ENCODE measurements at regions not wholly inside any gene's neighbourhood (a gene's known extent, or its start where the extent isn't known, plus 50 kb on each side); places are given as distances from the start of the nearest gene placed in this dataset.
"Not testable (repeated sequence)": the region's sequence is repeated elsewhere in the genome, so short reads cannot be mapped to it uniquely, and the experiment has no call there.

- H3F3A ChIP-seq (replicated peaks; ENCODE audit: insufficient read depth); H3K36me3 ChIP-seq (replicated peaks in 1 of 2; ENCODE audit: control insufficient read depth in 1 of 2, insufficient read depth in 2 of 2, low read length in 1 of 2); H3K4me1 ChIP-seq (ENCODE audit: control insufficient read depth in 1 of 2, insufficient read depth in 2 of 2, low read depth in 1 of 2, low read length in 1 of 2); H4K20me1 ChIP-seq (ENCODE audit: insufficient read depth); POLR2A ChIA-PET; H3K9ac ChIP-seq; H3K27me3 ChIP-seq (ENCODE audit: insufficient read depth); H2AFZ ChIP-seq (ENCODE audit: low read depth); H3K27ac ChIP-seq (ENCODE audit: low read depth in 2 of 2, low read length in 1 of 2); H3K4me3 ChIP-seq (ENCODE audit: low read depth in 2 of 2, low read length in 1 of 2); DNase-seq; H3K9me2 ChIP-seq; H3K79me2 ChIP-seq (ENCODE audit: insufficient read depth); H3K4me2 ChIP-seq: not testable (repeated sequence)
- H3K9me3 ChIP-seq, result peaks cover 21% of the 10 kb centered on the region; the same call in 1 of the 2 replicates
- CTCF ChIA-PET, result interaction anchor here (2.2 kb wide), 1 partner anchor 16 kb away, joined by 5 read pairs; no protein-coding TSS in a partner anchor
Observed at GRCh38 chr1:66430815-66431214, 103.1 kb upstream of the SGIP1 start.

- no peaks in the 10 kb centered on the region for H3K27me3 ChIP-seq (ENCODE audit: insufficient read depth)
- ChIA-PET POLR2A (no interaction called here), CTCF (interaction anchor here (1.8 to 2.2 kb wide), 2 partner anchors 11 to 14 kb away, joined by 4 to 5 read pairs; no protein-coding TSS in a partner anchor)
- WGBS (ENCODE audit: low lambda C conversion rate), result 79% methylated on average over 1 of the region's 2 CpGs
- no peak for TF ChIP-seq USF1 (IDR thresholded peaks at IDR 0.05; ENCODE audit: borderline replicate concordance, low read depth)
- H3F3A ChIP-seq (replicated peaks; ENCODE audit: insufficient read depth), result no peaks in the 10 kb centered on the region
- H3K4me2 ChIP-seq, result no peak overlapping the region
- H3K9me3 ChIP-seq, result peaks cover 21% of the 10 kb centered on the region; the same call in 1 of the 2 replicates
- no peaks in the 10 kb centered on the region for H4K20me1 ChIP-seq (ENCODE audit: insufficient read depth)
- H3K9me2 ChIP-seq, result no peaks in the 10 kb centered on the region
- H3K4me3 ChIP-seq (ENCODE audit: low read depth in 2 of 2, low read length in 1 of 2), result no peak overlapping the region
- H3K27ac ChIP-seq (ENCODE audit: low read depth in 2 of 2, low read length in 1 of 2), result no peak overlapping the region
- no peak overlapping the region for H3K9ac ChIP-seq
- H3K36me3 ChIP-seq (replicated peaks in 1 of 2; ENCODE audit: control insufficient read depth in 1 of 2, insufficient read depth in 2 of 2, low read length in 1 of 2), result no peaks in the 10 kb centered on the region
- no peak for DNase-seq
- no peak overlapping the region for H2AFZ ChIP-seq (ENCODE audit: low read depth)
- H3K4me1 ChIP-seq (ENCODE audit: control insufficient read depth in 1 of 2, insufficient read depth in 2 of 2, low read depth in 1 of 2, low read length in 1 of 2), result no peaks in the 10 kb centered on the region
- H3K79me2 ChIP-seq (ENCODE audit: insufficient read depth), result no peaks in the 10 kb centered on the region
Observed at GRCh38 chr1:66431999-66432398, 102.0 kb upstream of the SGIP1 start.

GRCh38 chr1:66433611-66434010, 100.3 kb upstream of the SGIP1 start:
- H3K36me3 ChIP-seq (replicated peaks in 1 of 2; ENCODE audit: control insufficient read depth in 1 of 2, insufficient read depth in 2 of 2, low read length in 1 of 2), result no peaks in the 10 kb centered on the region
- no peaks in the 10 kb centered on the region for H3K4me1 ChIP-seq (ENCODE audit: control insufficient read depth in 1 of 2, insufficient read depth in 2 of 2, low read depth in 1 of 2, low read length in 1 of 2)
- no peak overlapping the region for H3K27ac ChIP-seq (ENCODE audit: low read depth in 2 of 2, low read length in 1 of 2)
- no peaks in the 10 kb centered on the region for H3F3A ChIP-seq (replicated peaks; ENCODE audit: insufficient read depth)
- H3K9me2 ChIP-seq, result no peaks in the 10 kb centered on the region
- DNase-seq, result no peak
- H3K4me3 ChIP-seq (ENCODE audit: low read depth in 2 of 2, low read length in 1 of 2), result no peak overlapping the region
- H3K9ac ChIP-seq, result no peak overlapping the region
- ChIA-PET CTCF (interaction anchor here (0.8 kb wide), 1 partner anchor 185 kb away, joined by 3 read pairs; no protein-coding TSS in a partner anchor), POLR2A (no interaction called here)
- no peaks in the 10 kb centered on the region for H4K20me1 ChIP-seq (ENCODE audit: insufficient read depth)
- H3K27me3 ChIP-seq (ENCODE audit: insufficient read depth), result no peaks in the 10 kb centered on the region
- H2AFZ ChIP-seq (ENCODE audit: low read depth), result no peak overlapping the region
- H3K9me3 ChIP-seq, result peaks cover 19% of the 10 kb centered on the region; the same call in 1 of the 2 replicates
- H3K4me2 ChIP-seq, result no peak overlapping the region
- H3K79me2 ChIP-seq (ENCODE audit: insufficient read depth), result no peaks in the 10 kb centered on the region
- no peak for TF ChIP-seq TEAD4 (IDR thresholded peaks at IDR 0.05; ENCODE audit: borderline replicate concordance, insufficient read depth)
- TF ChIP-seq CTCF (IDR thresholded peaks at IDR 0.05), result no peak
- TF ChIP-seq IRF3 (IDR thresholded peaks at IDR 0.05; ENCODE audit: low read depth, low read length), result no peak
- TF ChIP-seq RAD21 (IDR thresholded peaks at IDR 0.05; ENCODE audit: low read length), result no peak
- no peak for TF ChIP-seq CHD2 (IDR thresholded peaks at IDR 0.05; ENCODE audit: low read length, partially characterized antibody)
- no peak for TF ChIP-seq FOXM1 (IDR thresholded peaks at IDR 0.05; ENCODE audit: low read depth)
- TF ChIP-seq RXRA (IDR thresholded peaks at IDR 0.05; ENCODE audit: borderline replicate concordance, low read depth), result no peak
- no peak for TF ChIP-seq JUND (IDR thresholded peaks at IDR 0.05)
- no peak for TF ChIP-seq PBX3 (IDR thresholded peaks at IDR 0.05)
- no peak for TF ChIP-seq SIN3A (IDR thresholded peaks at IDR 0.05; ENCODE audit: borderline replicate concordance, low read depth, low read length)
- TF ChIP-seq USF2 (IDR thresholded peaks at IDR 0.05; ENCODE audit: borderline replicate concordance, low read depth, low read length), result no peak
